OCI-LY7 (cell line): ENCODE measurements at regions not wholly inside any gene's neighbourhood (a gene's known extent, or its start where the extent isn't known, plus 50 kb on each side); places are given as distances from the start of the nearest gene placed in this dataset.

ENCODE experiments used
- BruUV-seq: library from RNA; stranded (reverse); fragments of 400-500 nt; replicated peaks from 2 replicates; lab custom pipeline; 2021; lab: Mats Ljungman, UMichigan
- CTCF ChIA-PET: fragments of 300-600 bp; sonication (Branson Sonifier 250); formaldehyde crosslinking; loops from one replicate; lab custom pipeline; 2022; ENCODE audit warnings: antibody characterized with exemption; ENCODE audit not compliant: unreplicated experiment; lab: Charles Lee
- POLR2A ChIA-PET: fragments of 300-600 bp; sonication (Branson Sonifier 250); formaldehyde crosslinking; loops from one replicate; lab custom pipeline; 2022; ENCODE audit warnings: antibody characterized with exemption; lab: Charles Lee
- DNase-seq: peaks from one replicate; pipeline ENCODE4 v3.0.0-alpha.2; 2015; ENCODE audit warnings: low spot score
- H2AFZ ChIP-seq: fragments of 200-600 bp; sonication (generic), shearing (Covaris generic); 2 replicates; pipeline ENCODE4 v1.6.1; 2014; ENCODE audit warnings: mild to moderate bottlenecking, antibody characterized with exemption, low read length, moderate library complexity
- H3K27ac ChIP-seq: fragments of 200-600 bp; sonication (generic); 2 replicates; pipeline ENCODE4 v1.5.1; 2014; ENCODE audit warnings: mixed run types, low read depth, mild to moderate bottlenecking, moderate library complexity, low read length, inconsistent platforms; ENCODE audit not compliant: poor library complexity, severe bottlenecking
- H3K36me3 ChIP-seq: fragments of 200-600 bp; sonication (generic); 2 replicates; pipeline ENCODE4 v1.6.1; 2014; ENCODE audit warnings: mild to moderate bottlenecking, antibody characterized with exemption, low read length, moderate library complexity, mixed read lengths; ENCODE audit not compliant: insufficient read depth
- H3K4me1 ChIP-seq: fragments of 200-600 bp; sonication (generic); 2 replicates; pipeline ENCODE4 v1.5.1; 2014; ENCODE audit warnings: mild to moderate bottlenecking, low read length; ENCODE audit not compliant: insufficient read depth, poor library complexity, severe bottlenecking
- H3K4me2 ChIP-seq: fragments of 200-600 bp; sonication (generic); 2 replicates; pipeline ENCODE4 v1.6.1; 2014; ENCODE audit warnings: mild to moderate bottlenecking, low read length
- H3K4me3 ChIP-seq: fragments of 200-600 bp; sonication (generic); 2 replicates; pipeline ENCODE4 v1.5.1; 2014; ENCODE audit warnings: mild to moderate bottlenecking, low read depth, low read length; ENCODE audit not compliant: poor library complexity, severe bottlenecking
- H3K79me2 ChIP-seq: fragments of 200-600 bp; sonication (generic); 2 replicates; pipeline ENCODE4 v1.6.1; 2016; ENCODE audit warnings: low read depth, mild to moderate bottlenecking, low read length, moderate library complexity, mixed read lengths; ENCODE audit not compliant: insufficient read depth
- H3K9me2 ChIP-seq: fragments of 200-600 bp; sonication (generic); 2 replicates; pipeline ENCODE4 v1.6.1; 2016; ENCODE audit warnings: mild to moderate bottlenecking, low read length, mixed read lengths; ENCODE audit not compliant: insufficient read depth
- H3K9me3 ChIP-seq: fragments of 200-600 bp; sonication (generic); 2 replicates; pipeline ENCODE4 v1.6.1; 2014; ENCODE audit warnings: mild to moderate bottlenecking, mixed run types, low read length, mixed read lengths
- H4K20me1 ChIP-seq: fragments of 200-600 bp; sonication (generic); 2 replicates; pipeline ENCODE4 v1.6.1; 2014; ENCODE audit warnings: mild to moderate bottlenecking, antibody characterized with exemption, low read length, moderate library complexity, mixed read lengths; ENCODE audit not compliant: insufficient read depth
- CTCF ChIP-seq: fragments of 200-600 bp; sonication (generic); conservative IDR thresholded peaks from 2 replicates; pipeline ENCODE4 v1.5.1; 2014; ENCODE audit warnings: mild to moderate bottlenecking, antibody characterized with exemption, low read length, moderate library complexity, mixed read lengths
- EZH2phosphoT487 ChIP-seq: fragments of 200-600 bp; sonication (generic); IDR thresholded peaks from 2 replicates; pipeline ENCODE4 v1.6.1; 2018; ENCODE audit warnings: low read depth, borderline replicate concordance, mild to moderate bottlenecking, mixed run types, antibody characterized with exemption, low read length, moderate library complexity, mixed read lengths
- intact Hi-C: fragments of 100-400 bp; cut with micrococcal nuclease; formaldehyde crosslinking; loops from one replicate; pipeline ENCODE4 v1.10.0; 2022; ENCODE audit not compliant: unreplicated experiment

DNA sequence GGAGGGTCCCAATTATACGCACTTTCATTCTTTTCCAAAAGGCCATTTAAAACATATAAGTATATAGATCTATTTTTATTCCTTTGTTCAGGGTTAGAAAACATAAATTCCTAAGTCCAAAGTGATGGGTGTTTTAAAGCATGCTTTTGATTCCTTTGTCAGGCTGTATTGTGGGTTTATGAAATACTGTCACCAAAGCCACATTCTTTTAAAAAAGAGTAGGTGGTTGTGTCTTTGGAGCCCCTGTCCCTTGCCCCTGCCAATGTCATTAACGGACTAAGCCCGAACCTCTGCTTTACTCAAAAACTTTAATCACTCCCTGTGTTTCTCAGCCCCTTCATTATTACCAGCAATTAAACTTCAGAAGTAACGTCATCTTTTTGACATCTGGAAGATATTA is 104.9 kb upstream of the APCDD1 start:
- Histone ChIP-seq H3K79me2 (no peaks in the 10 kb centered on the region), H3K27ac (no peak overlapping the region), H3K4me1 (no peaks in the 10 kb centered on the region), H4K20me1 (no peaks in the 10 kb centered on the region), H3K4me3 (no peak overlapping the region), H3K4me2 (no peak overlapping the region), H3K9me3 (no peaks in the 10 kb centered on the region), H2AFZ (no peak overlapping the region), H3K9me2 (no peaks in the 10 kb centered on the region), H3K36me3 (no peaks in the 10 kb centered on the region)
- ChIA-PET POLR2A (no interaction called here), CTCF (no interaction called here)
- no TSS peak for BruUV-seq
- intact Hi-C loops: no loop called here
- DNase-seq: no peak
- TF ChIP-seq EZH2phosphoT487 (no peak), CTCF (no peak)

- TF ChIP-seq CTCF (no peak), EZH2phosphoT487 (no peak)
- H3K79me2 ChIP-seq: no peaks in the 10 kb centered on the region
- intact Hi-C loops: no loop called here
- H3K27ac ChIP-seq: no peak overlapping the region
- H3K9me3 ChIP-seq: no peaks in the 10 kb centered on the region
- ChIA-PET CTCF (no interaction called here), POLR2A (no interaction called here)
- no peaks in the 10 kb centered on the region for H3K4me1 ChIP-seq
- H3K4me2 ChIP-seq: no peak overlapping the region
- no peaks in the 10 kb centered on the region for H3K9me2 ChIP-seq
- DNase-seq: no peak
- no TSS peak for BruUV-seq
- H2AFZ ChIP-seq: no peak overlapping the region
- H3K36me3 ChIP-seq: no peaks in the 10 kb centered on the region
- no peaks in the 10 kb centered on the region for H4K20me1 ChIP-seq
- H3K4me3 ChIP-seq: no peak overlapping the region
Observed at GRCh38 chr18:10350661-10351060, 103.8 kb upstream of the APCDD1 start.

DNA sequence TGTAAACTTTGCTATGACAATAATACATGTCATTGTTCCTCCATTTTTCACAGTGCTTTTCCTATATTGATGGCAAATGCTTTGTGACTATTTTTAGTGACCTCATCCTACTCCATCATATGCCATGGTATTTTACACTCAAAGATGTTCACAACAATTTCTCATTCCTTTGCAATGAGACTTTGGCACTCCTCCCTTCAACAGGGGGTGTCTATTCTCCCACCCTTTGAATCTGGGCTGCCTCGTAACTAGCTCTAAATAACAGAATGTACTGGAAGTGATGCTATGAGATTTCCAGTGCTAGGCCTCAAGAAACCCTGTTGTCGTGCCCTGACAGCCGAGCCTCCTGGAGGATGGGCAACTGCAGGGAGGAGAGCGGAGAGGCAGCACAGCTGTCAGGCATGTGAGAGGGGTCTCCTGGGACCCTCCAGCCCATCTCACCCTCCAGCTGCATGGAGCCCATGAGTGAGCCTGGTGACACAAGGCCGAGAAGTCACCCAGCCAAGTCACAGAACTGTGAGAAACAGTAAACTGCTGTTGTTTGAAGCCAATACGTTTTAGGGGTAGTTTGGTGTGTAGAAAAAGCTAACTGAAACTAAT is 103.1 kb upstream of the APCDD1 start:
- TF ChIP-seq EZH2phosphoT487 (no peak), CTCF (no peak)
- POLR2A ChIA-PET: interaction anchor here (0.7 kb wide), 1 partner anchor 28 kb away, joined by 3 read pairs; no protein-coding TSS in a partner anchor
- no peaks in the 10 kb centered on the region for H3K4me1 ChIP-seq
- no peaks in the 10 kb centered on the region for H3K9me2 ChIP-seq
- H3K36me3 ChIP-seq: no peaks in the 10 kb centered on the region
- H4K20me1 ChIP-seq: no peaks in the 10 kb centered on the region
- no peaks in the 10 kb centered on the region for H3K79me2 ChIP-seq
- no peak overlapping the region for H3K27ac ChIP-seq
- no peak for DNase-seq
- no peak overlapping the region for H3K4me3 ChIP-seq
- CTCF ChIA-PET: no interaction called here
- intact Hi-C loops: no loop called here
- no peak overlapping the region for H2AFZ ChIP-seq
- BruUV-seq: no TSS peak
- H3K4me2 ChIP-seq: no peak overlapping the region
- H3K9me3 ChIP-seq: no peaks in the 10 kb centered on the region
